ENCODE measurements at regions not wholly inside any gene's neighbourhood (a gene's known extent, or its start where the extent isn't known, plus 50 kb on each side); places are given as distances from the start of the nearest gene placed in this dataset.

- TF ChIP-seq HSF1 (IDR thresholded peaks at IDR 0.05; ENCODE audit: low read depth, low read length), result no peak
- TF ChIP-seq ZNF384 (IDR thresholded peaks at IDR 0.05; ENCODE audit: borderline replicate concordance, low read depth, low read length), result no peak
- TF ChIP-seq NFIC (IDR thresholded peaks at IDR 0.05; ENCODE audit: low read depth, low read length), result no peak
Measured at GRCh38 chr3:99128725-99129505, 227.4 kb upstream of the DCBLD2 start (continued).

GRCh38 chr3:99128235-99128634, 226.7 kb upstream of the DCBLD2 start:
- Histone ChIP-seq H3K27ac (ENCODE audit: control insufficient read depth, insufficient read depth) (no peak overlapping the region), H3K36me3 (ENCODE audit: control insufficient read depth in 2 of 2, insufficient read depth in 2 of 2, low read length in 1 of 2) (no peaks in the 10 kb centered on the region), H3K4me1 (ENCODE audit: control insufficient read depth, insufficient read depth, low read length) (no peaks in the 10 kb centered on the region), H3K79me2 (ENCODE audit: control insufficient read depth, insufficient read depth, low read length) (no peaks in the 10 kb centered on the region), H3K4me2 (ENCODE audit: control insufficient read depth, insufficient read depth) (no peak overlapping the region), H3K27me3 (replicated peaks in 1 of 2; ENCODE audit: control insufficient read depth in 2 of 2, insufficient read depth in 2 of 2, low read length in 1 of 2) (no peaks in the 10 kb centered on the region), H3K9me3 (replicated peaks; ENCODE audit: control insufficient read depth, insufficient read depth, low read length) (no peaks in the 10 kb centered on the region), H4K20me1 (ENCODE audit: control insufficient read depth, insufficient read depth) (no peaks in the 10 kb centered on the region), H3K9ac (ENCODE audit: control insufficient read depth, insufficient read depth, low read length) (no peak overlapping the region), H2AFZ (ENCODE audit: control insufficient read depth, low read depth, low read length) (no peak overlapping the region), H3K4me3 (no peak overlapping the region)
- in situ Hi-C loops (cut with MboI) (no loop called here), intact Hi-C loops (cut with micrococcal nuclease; ENCODE audit: unreplicated experiment) (no loop called here)
- no peak for TF ChIP-seq USF1 (IDR thresholded peaks at IDR 0.05; ENCODE audit: borderline replicate concordance, extremely low read length, insufficient read depth, low read depth, low read length)
- no peak for TF ChIP-seq STAT1 (conservative IDR thresholded peaks at IDR 0.05)
- TF ChIP-seq HDAC6 (IDR thresholded peaks at IDR 0.05; ENCODE audit: unreplicated experiment), result no peak
- TF ChIP-seq ZNF622 (IDR thresholded peaks at IDR 0.05), result no peak
- no peak for TF ChIP-seq CREB1 (IDR thresholded peaks at IDR 0.05; ENCODE audit: low read depth)
- no peak for TF ChIP-seq POLR2A (IDR thresholded peaks at IDR 0.05; ENCODE audit: low read depth, low read length)
- SMC1A ChIA-PET (ENCODE audit: uncharacterized antibody, unreplicated experiment), result interaction anchor here (1.3 kb wide), 1 partner anchor 27 kb away, joined by 3 read pairs; no protein-coding TSS in a partner anchor
- POLR2A ChIA-PET, result no interaction called here
- CTCF ChIA-PET, result no interaction called here
- no peak for ATAC-seq
- RAD21 ChIA-PET (ENCODE audit: unreplicated experiment), result no interaction called here
- no peak for DNase-seq (ENCODE audit: low read depth, low spot score)
- no TSS peak for BruUV-seq (replicated peaks)
- WGBS (ENCODE audit: insufficient coverage, insufficient replicate concordance, low lambda C conversion rate, missing lambda C conversion rate), result 3% methylated on average over 2 of the region's 2 CpGs
- no peak for FAIRE-seq
